NCI-H128 (cell line): ENCODE measurements at regions not wholly inside any gene's neighbourhood (a gene's known extent, or its start where the extent isn't known, plus 50 kb on each side); places are given as distances from the start of the nearest gene placed in this dataset.
"Not testable (repeated sequence)": the region's sequence is repeated elsewhere in the genome, so short reads cannot be mapped to it uniquely, and the experiment has no call there.

ENCODE experiments used
- DNase-seq: peaks from one replicate; lab custom pipeline; 2025; ENCODE audit not compliant: unreplicated experiment; lab: John Stamatoyannopoulos, UW

DNA sequence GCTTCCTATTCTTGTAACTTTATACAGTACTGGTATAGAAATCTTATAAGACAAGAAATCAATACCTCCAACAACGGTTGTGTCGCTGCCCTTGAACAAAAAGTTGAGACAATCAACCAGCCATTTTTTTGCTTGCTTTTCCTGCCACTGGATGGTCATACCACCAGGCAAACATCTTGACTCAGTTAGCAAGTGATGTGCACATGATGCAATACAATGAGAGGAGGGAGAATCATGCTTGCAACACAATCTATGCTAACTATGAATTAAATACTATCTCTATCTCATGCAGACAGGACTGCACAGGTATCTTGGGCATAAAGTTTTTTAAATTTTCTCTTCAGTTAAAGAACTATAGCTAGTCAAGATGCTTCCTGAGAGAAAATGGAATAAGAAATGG is 877.7 kb upstream of the CITED2 start:
- no peak for DNase-seq

GRCh38 chr6:140245296-140246040 is 871.0 kb upstream of the CITED2 start:
- DNase-seq, result no peak

DNA sequence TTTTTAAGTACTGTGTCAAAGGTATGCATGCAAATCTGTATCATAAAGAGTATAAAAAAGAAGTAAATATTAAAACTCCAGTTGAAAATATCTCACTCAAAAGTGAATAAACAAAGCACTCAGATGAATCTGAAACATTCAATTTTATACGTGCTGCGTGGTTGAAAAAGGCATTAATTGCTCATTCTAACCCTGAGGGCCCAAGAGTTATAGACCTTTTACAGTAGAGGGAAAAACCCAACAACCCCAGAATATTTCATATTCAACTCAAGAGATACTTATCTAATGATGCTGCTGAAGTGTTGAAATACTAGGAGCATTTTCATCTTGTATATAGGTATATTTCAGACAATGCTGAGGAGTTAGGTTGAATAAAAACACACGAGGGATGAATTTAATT is 862.8 kb upstream of the CITED2 start:
- DNase-seq, result no peak

GRCh38 chr6:140236732-140237131 is 862.3 kb upstream of the CITED2 start:
- no peak for DNase-seq

GRCh38 chr6:140230282-140230681 is 855.8 kb upstream of the CITED2 start:
- DNase-seq, result no peak

DNA sequence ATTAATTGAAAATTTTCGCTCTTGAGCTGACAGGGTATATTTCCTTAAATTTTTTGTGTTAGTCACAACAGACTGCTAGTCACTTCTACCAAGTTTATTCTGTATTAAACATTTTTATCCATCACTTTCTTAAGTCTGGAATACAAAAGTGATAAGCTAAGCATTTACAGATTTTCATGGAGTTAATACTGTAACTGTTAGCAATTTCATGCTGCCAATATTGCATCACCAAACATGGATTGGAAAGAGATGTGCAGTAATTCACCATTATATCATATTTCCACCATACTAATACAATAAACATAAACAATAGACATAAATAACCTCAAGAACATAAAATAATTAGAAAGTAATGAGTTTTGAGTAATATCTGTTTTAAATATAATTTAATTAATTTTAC is 854.0 kb upstream of the CITED2 start:
- DNase-seq, result no peak

GRCh38 chr6:140226637-140227036 is 852.2 kb upstream of the CITED2 start:
- no peak for DNase-seq

DNA sequence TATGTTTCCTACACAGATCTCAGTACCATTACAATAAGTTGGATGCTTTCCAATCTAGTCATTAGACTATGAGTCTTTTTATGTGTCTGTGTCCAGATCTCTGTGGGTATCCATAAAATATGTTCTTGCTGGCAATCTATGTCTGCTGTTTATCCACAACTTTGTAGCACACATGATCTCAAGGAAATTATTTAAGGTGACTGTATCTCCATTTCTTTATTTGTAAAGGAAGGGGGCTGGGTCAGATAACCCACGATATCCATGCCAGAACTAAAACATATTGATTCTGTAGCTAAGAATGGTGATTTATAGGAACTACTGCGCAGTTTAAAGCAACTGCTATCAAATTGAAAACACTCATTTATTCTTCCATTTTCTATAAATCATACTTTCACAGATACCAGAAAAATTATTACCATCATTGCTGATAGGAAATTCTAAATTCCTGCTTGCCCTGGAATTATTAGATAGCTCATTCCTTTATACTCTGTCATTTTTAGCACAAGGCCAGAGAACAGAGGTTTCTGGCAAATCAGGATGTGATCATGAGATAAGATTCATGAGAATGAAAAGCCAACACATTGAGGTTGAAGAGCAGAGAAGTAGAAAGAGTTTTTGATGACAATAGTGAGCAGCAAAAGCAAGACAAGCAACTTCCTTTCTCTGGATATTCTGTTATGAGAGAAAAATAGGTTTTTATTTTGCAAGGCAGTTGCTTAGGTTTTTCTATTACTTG is 851.4 kb upstream of the CITED2 start:
- no peak for DNase-seq

DNA sequence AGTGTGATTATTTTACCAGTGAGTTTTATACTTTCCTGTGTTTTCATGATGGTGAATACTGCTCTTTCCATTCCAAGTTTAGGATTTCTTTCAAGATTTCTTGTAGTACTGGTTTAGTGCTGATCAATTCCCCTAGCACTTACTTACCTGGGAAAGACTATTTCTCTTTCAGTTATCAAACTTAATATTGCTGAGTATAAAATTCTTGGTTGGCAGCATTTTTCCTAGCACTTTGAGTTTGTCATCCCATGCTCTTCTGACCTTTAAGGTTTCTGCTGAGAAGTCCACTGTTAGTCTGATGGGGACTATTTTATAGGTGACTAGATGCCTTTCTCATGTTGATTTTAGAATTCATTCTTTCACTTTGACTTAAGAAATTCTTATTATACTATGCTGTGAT is 842.8 kb upstream of the CITED2 start:
- DNase-seq, result no peak

DNA sequence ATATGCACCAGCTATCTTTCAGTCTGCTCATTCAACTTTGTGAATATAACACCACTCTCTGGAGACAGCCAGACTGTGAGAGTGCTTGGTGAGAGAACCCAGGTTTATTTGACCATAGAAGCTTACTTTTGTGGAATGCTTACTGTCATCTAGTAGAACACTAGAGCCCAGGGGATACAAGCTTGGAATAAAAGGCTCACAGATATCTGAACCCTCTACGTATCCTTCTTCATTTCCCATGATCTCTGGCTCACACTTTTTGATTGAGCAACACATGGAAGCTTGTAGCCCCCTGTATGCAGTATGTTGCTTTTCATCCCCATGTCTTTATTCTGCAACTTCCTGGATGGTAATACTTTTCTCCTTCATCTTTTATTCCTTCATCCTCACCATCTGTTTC is 835.3 kb upstream of the CITED2 start:
- DNase-seq, result no peak

DNA sequence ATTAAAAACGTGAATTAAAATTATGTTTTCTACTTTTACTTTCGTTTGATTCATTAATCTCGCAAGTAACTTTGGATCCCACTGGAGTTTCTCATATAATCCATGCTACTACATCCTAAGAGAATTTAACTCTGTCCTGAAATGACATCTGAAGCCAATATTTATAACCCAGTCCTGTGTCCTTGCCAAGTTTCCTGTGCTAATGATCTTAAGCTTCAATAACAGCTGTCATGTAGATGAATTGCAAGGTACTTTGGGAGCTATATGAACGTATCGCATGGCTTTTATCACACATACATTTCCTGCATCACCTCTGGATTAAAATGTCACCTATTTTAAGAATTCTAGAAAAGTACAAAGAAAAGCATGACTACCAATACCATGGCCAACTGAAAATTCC is 833.8 kb upstream of the CITED2 start:
- DNase-seq, result no peak

GRCh38 chr6:140205795-140206593 is 831.5 kb upstream of the CITED2 start:
- no peak for DNase-seq

GRCh38 chr6:140204154-140204553 is 829.7 kb upstream of the CITED2 start:
- DNase-seq, result no peak

- DNase-seq, result no peak
These were observed 829.3 kb upstream of the CITED2 start for GRCh38 chr6:140203661-140204147.

DNA sequence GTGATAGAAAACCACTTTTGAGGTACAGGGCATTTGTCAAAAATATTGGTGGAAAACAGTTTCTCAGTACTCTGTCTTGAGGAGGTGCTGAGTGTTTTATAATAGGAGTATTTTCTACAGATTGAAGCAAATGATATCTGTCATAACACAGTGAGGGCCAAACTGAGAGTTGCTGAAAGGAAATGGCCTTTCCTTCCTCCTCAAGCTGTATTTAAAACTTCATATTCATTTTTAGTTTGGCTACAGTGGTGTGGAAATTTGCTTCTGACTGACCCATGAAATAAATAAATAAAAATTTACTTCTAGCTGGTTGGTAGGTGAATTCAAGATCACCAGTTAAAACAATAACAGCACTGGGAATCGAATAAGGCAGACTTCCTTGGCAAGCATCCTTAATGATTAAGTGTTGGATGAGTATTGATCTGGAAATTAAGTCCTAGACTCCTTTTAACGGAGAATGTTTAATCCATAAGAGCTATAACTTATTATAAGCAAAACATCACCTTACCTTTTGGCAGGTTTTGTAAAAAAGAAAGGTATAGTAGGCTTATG is 828.6 kb upstream of the CITED2 start:
- DNase-seq, result no peak

GRCh38 chr6:140201787-140202458 is 827.5 kb upstream of the CITED2 start:
- no peak for DNase-seq

GRCh38 chr6:140193269-140193668 is 818.8 kb upstream of the CITED2 start:
- DNase-seq, result no peak

DNA sequence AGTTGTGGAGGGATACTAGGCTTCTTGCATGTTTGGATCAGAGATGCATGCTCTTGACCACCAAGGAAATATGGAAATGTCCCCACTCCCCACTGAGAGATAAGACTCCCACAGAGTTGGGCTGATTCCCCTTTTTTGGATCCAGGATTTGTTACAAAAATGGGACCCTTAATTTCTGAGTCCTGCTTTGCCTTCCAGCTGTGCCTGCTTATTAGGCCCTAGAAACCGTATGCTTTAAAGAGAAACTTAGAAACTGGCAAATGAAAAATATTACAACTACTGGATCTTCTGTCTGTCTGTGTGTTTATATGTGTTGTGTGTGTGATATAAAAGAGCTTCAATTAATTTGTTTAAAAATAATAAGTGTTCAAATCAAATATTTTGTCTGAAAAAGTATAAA is 817.6 kb upstream of the CITED2 start:
- no peak for DNase-seq

GRCh38 chr6:140189263-140189662 is 814.8 kb upstream of the CITED2 start:
- DNase-seq, result not testable (repeated sequence)

- DNase-seq, result no peak
These were observed 811.5 kb upstream of the CITED2 start for GRCh38 chr6:140185991-140186390.

GRCh38 chr6:140183881-140184280 is 809.4 kb upstream of the CITED2 start:
- DNase-seq, result no peak
